HG03457 (cell line): ENCODE measurements at regions not wholly inside any gene's neighbourhood (a gene's known extent, or its start where the extent isn't known, plus 50 kb on each side); places are given as distances from the start of the nearest gene placed in this dataset.

Experiments
- ATAC-seq: cut with Tn5 transposase; IDR thresholded peaks from one replicate; pipeline ENCODE4 v1.9.1; 2021; ENCODE audit warnings: moderate number of reproducible peaks; ENCODE audit not compliant: unreplicated experiment

DNA sequence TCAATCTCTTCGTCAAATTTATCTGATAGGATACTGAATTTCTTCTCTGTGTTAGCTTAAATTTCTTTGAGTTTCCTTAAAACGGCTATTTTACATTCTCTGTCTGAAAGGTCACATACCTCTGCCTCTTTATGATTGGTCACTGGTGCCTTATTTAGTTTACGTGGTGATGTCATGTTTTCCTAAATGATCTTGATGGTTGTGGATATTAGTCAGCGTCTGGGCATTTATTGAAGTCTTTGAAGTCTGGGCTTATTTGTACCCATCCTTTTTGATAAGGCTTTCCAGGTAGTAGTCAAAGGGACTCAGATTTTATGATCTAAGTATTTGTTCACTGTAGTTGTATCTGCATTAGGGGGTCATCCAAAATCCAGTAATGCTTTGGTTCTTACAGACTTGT lies 1407.5 kb upstream of the LRRTM3 start:
- ATAC-seq: no peak

GRCh38 chr10:65528986-65529385 lies 1396.8 kb upstream of the LRRTM3 start:
- no peak for ATAC-seq

DNA sequence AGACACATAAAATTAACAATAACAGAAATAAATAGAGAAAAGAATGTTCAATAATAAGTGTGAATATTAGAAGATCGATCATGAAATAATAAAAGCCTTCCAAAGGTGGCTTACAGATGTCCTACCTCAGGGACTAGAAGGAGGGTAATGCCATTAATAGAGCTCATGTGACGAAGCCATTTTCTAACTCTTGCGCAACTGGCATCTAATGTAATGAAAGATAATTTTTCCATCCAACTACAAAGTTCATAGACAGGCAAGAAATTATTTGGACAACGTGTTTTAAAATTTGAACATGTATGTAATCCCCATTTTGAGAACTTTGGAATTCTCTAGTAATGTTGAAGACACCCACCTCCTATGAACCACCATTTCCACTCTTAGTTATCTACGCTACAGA lies 1394.3 kb upstream of the LRRTM3 start:
- ATAC-seq: no peak

GRCh38 chr10:65534771-65535170 lies 1391.1 kb upstream of the LRRTM3 start:
- no peak for ATAC-seq

GRCh38 chr10:65544756-65545155 lies 1381.1 kb upstream of the LRRTM3 start:
- ATAC-seq: no peak

GRCh38 chr10:65548001-65548400 lies 1377.8 kb upstream of the LRRTM3 start:
- ATAC-seq: no peak

GRCh38 chr10:65550761-65551160 lies 1375.1 kb upstream of the LRRTM3 start:
- no peak for ATAC-seq

GRCh38 chr10:65555192-65555591 lies 1370.6 kb upstream of the LRRTM3 start:
- ATAC-seq: no peak

GRCh38 chr10:65556006-65556405 lies 1369.8 kb upstream of the LRRTM3 start:
- no peak for ATAC-seq

- no peak for ATAC-seq
Observed at GRCh38 chr10:65559369-65559768, 1366.5 kb upstream of the LRRTM3 start.

- ATAC-seq: no peak
Observed at GRCh38 chr10:65565246-65565645, 1360.6 kb upstream of the LRRTM3 start.

- ATAC-seq: no peak
Observed at GRCh38 chr10:65566906-65567305, 1358.9 kb upstream of the LRRTM3 start.

DNA sequence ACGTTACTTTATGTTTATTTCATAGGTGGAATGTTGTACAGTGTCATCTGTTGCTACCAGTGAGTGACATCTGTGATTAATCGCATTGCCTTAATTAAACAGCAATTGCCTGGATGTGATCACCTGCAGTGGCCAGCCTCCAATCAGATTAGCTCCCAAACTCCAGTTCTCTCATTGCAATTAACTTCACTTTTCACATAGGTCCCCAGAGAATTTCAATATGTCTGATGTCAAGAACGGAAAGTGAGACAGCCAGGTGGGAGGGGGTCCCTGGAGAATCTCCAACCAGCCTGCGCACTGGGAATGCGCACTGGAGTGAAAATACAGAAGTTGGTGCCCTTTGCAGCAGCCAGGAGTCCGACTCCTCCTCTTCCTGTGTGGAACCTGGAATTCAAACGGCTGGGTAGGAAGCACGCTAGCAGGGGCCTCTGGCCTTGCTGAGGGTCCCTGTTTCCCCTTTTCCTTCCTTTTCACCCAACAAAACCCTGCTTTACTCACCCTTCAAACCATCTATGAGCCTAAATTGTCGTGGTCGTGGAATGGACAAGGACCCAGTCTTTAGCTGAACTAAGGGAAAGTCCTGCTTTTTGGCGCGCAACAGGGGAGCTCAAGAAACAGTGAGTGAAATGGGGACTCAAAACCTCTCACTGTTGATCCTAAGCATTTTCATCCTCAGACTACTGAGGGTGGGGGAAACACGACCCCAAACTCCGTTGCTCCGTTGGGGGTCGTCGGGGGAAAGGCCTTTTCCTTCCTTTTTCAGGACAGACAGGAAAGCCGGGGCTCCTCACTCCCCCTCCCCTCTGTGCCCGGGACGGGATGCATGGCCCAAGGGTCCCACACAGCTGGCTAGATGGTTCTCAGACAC lies 1355.5 kb upstream of the LRRTM3 start:
- ATAC-seq: peak; percentile 61

DNA sequence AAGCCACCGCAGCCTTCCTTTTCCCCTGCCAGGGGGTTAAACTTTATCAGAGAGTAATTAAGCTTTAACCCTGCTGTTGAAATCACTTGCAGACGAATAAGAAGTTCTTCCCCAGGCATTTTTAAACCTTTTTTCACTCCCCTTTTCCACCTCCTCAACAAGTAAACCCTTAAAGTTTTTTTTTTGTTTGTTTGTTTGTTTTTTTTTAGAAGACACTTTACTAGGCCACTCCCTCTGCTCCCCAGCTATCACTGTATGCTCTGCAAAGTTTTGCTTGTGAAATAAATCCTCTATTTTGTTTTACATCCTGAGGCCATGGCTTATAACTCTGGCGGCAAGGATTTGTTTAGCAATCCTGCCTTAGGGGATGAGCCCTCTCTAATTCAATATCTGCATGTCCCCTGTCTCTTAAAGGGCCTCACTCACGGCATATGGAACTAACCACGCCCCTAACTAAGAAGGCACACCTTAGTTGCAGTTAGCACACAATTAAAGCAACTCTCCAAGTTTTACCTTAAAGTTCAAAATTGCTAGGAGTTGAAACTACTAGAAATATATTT lies 1354.7 kb upstream of the LRRTM3 start:
- ATAC-seq: peak; percentile 39

- ATAC-seq: no peak
Observed at GRCh38 chr10:65581426-65582026, 1344.3 kb upstream of the LRRTM3 start.

DNA sequence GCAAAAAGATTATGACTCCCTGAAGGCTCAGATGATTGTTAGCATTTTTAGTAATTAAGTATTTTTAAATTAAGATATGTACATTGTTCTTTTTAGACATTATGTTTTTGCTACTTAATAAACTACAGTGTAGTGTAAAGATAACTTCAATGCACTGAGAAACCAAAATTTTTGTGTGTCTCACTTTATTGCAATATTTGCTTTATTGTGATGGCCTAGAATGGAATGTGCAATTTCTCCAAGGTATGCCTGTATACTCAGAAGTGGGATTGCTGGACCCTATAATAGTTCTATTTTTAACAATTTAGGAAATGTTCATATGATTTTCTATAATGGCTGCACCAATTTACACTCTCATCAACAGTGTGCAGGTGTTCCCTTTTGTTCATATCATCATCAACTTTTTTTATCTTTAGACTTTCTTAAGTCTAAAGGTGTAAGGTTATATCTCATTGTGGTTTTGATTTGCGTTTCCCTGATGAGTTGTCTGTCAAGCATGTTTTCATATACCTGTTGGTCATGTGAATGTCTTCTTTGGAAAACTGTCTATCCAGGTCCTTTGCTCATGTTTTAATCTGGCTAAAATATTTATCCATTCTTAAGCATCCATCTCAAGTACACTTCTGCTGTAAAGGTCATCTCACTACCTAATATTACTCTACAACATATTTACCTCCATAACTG lies 1323.5 kb upstream of the LRRTM3 start:
- no peak for ATAC-seq

GRCh38 chr10:65611592-65611991 lies 1314.2 kb upstream of the LRRTM3 start:
- no peak for ATAC-seq

DNA sequence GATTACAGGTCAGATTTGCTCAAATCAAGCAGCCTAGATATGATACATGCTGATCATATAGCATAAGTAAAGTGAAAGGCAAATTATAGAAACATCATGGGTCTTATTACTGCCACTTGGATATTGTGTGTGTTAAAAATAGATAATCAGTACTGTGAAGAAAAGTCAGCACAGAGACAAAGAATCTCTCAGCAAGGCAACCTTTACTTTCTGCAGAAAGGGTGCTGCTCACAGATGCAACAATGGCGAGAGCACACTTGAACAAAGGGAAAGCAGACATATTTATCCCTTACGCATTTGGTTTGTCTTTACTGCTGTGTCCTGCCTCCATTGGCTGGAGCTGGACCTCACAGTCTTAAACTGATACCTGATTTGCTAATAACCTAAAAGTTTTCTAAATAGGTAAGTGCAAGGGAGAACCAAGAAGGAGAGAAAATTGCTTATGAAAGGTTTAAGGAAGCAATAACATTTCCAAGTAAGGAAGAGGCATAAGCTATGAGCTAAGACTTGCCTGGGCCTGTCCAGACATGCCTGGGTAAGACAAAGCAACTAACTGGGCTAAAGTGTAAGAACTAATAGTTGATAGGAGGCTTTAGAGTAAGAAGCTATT lies 1310.8 kb upstream of the LRRTM3 start:
- no peak for ATAC-seq

- no peak for ATAC-seq
Observed at GRCh38 chr10:65618126-65618525, 1307.7 kb upstream of the LRRTM3 start.

DNA sequence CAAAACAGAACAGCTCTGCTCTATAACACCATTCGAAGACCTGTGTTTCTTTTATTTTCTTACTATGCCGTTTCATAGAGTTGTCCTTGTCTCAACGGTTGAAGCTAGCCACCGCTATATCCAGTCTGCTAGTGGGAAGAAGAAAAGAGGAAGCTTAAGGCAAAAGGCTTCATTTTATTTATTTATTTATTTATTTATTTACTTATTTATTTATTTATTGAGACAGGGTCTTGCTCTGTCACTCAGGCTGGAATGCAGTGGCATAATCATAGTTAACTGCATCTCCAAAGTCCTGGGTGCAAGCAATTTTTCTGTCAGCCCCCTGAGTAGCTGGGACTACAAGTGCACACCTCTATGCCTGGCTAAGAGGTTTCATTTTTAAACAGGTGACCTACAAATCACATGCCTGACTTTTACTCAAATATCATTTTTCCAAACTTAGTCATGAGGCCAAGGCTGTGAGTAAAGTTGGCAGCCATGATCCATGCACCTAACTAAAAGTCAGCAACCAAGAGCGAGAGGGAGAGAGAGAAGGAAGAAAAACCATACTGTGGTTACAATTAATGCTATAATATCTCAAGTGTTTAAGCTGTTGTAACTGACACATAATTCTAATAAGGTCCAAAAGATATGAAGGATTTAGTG lies 1305.3 kb upstream of the LRRTM3 start:
- no peak for ATAC-seq

- no peak for ATAC-seq
Observed at GRCh38 chr10:65622608-65623007, 1303.2 kb upstream of the LRRTM3 start.
